Left lobe of liver (tissue), 2 donors: ENCODE measurements at regions not wholly inside any gene's neighbourhood (a gene's known extent, or its start where the extent isn't known, plus 50 kb on each side); places are given as distances from the start of the nearest gene placed in this dataset.

ENCODE experiments used
- ATAC-seq: fragments of 200-7000 bp; cut with Tn5 transposase; one replicate; pipeline ENCODE4 v1.9.1; 2020; ENCODE audit warnings: mild to moderate bottlenecking, moderate library complexity
- DNase-seq: peaks from one replicate; pipeline ENCODE4 v3.0.0-alpha.2; 2020; ENCODE audit warnings: low spot score
- donor health status: DM: no; HTN: no; CAD: no; lungs with moderate emphysema.
- donor health status: DM: no; HTN: yes; CAD: no.

- DNase-seq (no peak), ATAC-seq (no peak)
Measured at GRCh38 chr10:28951484-28951883, 274.2 kb downstream of the BAMBI start.

- no peak for ATAC-seq
- no peak for DNase-seq
Measured at GRCh38 chr10:28952523-28952922, 275.2 kb downstream of the BAMBI start.

- ATAC-seq (no peak), DNase-seq (no peak)
Measured at GRCh38 chr10:28954211-28954610, 276.9 kb downstream of the BAMBI start.

GRCh38 chr10:28958468-28958867 lies 281.1 kb downstream of the BAMBI start:
- no peak for ATAC-seq
- no peak for DNase-seq

GRCh38 chr10:28959850-28960501 lies 282.7 kb downstream of the BAMBI start:
- DNase-seq (no peak), ATAC-seq (no peak)

GRCh38 chr10:28962768-28963167 lies 285.4 kb downstream of the BAMBI start:
- no peak for ATAC-seq
- no peak for DNase-seq

GRCh38 chr10:28963539-28964221 lies 286.4 kb downstream of the BAMBI start:
- no peak for ATAC-seq

GRCh38 chr10:28965937-28966336 lies 288.6 kb downstream of the BAMBI start:
- ATAC-seq (no peak), DNase-seq (no peak)

More at GRCh38 chr10:28963539-28964221, 286.4 kb downstream of the BAMBI start:
- no peak for DNase-seq

- no peak for DNase-seq
- ATAC-seq = no peak
Measured at GRCh38 chr10:28967031-28967430, 289.7 kb downstream of the BAMBI start.

- no peak for ATAC-seq
- no peak for DNase-seq
Measured at GRCh38 chr10:28969413-28969812, 292.1 kb downstream of the BAMBI start.

- ATAC-seq = no peak
Measured at GRCh38 chr10:28970231-28970630, 292.9 kb downstream of the BAMBI start.

GRCh38 chr10:28971255-28971654 lies 293.9 kb downstream of the BAMBI start:
- ATAC-seq = no peak
- DNase-seq = no peak

More at GRCh38 chr10:28970231-28970630, 292.9 kb downstream of the BAMBI start:
- no peak for DNase-seq

GRCh38 chr10:28971764-28972163 lies 294.4 kb downstream of the BAMBI start:
- no peak for DNase-seq
- no peak for ATAC-seq

GRCh38 chr10:28973309-28973972 lies 296.1 kb downstream of the BAMBI start:
- DNase-seq (no peak), ATAC-seq (no peak)

GRCh38 chr10:28975891-28976531 lies 298.7 kb downstream of the BAMBI start:
- ATAC-seq (no peak), DNase-seq (no peak)

GRCh38 chr10:28977518-28977917 lies 300.2 kb downstream of the BAMBI start:
- DNase-seq (no peak), ATAC-seq (no peak)

GRCh38 chr10:28980264-28980663 lies 302.9 kb downstream of the BAMBI start:
- no peak for DNase-seq
- ATAC-seq = no peak

- DNase-seq (no peak), ATAC-seq (no peak)
Measured at GRCh38 chr10:28981007-28981406, 303.7 kb downstream of the BAMBI start.

GRCh38 chr10:28982974-28983373 lies 305.7 kb downstream of the BAMBI start:
- no peak for DNase-seq
- ATAC-seq = peak; percentile 61

GRCh38 chr10:28983799-28984198 lies 305.1 kb upstream of the LYZL1 start:
- DNase-seq (no peak), ATAC-seq (no peak)

- DNase-seq = peak; percentile 86
- ATAC-seq = peak; percentile 97
Measured at GRCh38 chr10:28984431-28984830, 304.4 kb upstream of the LYZL1 start.
